WERI-Rb-1 (cell line): ENCODE measurements at regions not wholly inside any gene's neighbourhood (a gene's known extent, or its start where the extent isn't known, plus 50 kb on each side); places are given as distances from the start of the nearest gene placed in this dataset.

Experiments
- DNase-seq: peaks from one replicate; pipeline ENCODE4 v3.0.0-alpha.2; 2020
- H3K27ac ChIP-seq: fragments of 250-450 bp; sonication (Bioruptor Pico); 2 replicates; pipeline ENCODE4 v1.5.1; 2020; ENCODE audit warnings: mild to moderate bottlenecking, moderate library complexity
- H3K27me3 ChIP-seq: fragments of 250-450 bp; sonication (Bioruptor Pico); 2 replicates; pipeline ENCODE4 v1.5.1; 2021; ENCODE audit warnings: mild to moderate bottlenecking, low read depth, moderate library complexity; ENCODE audit not compliant: insufficient read depth, severe bottlenecking
- H3K36me3 ChIP-seq: fragments of 250-450 bp; sonication (Bioruptor Pico); 2 replicates; pipeline ENCODE4 v1.5.1; 2020; ENCODE audit warnings: mild to moderate bottlenecking, moderate library complexity
- H3K4me3 ChIP-seq: 2 replicates; pipeline ENCODE4 v1.5.1; 2011; ENCODE audit warnings: low read depth, mild to moderate bottlenecking, control low read depth, low read length
- H3K9me3 ChIP-seq: fragments of 250-450 bp; sonication (Bioruptor Pico); 2 replicates; pipeline ENCODE4 v1.5.1; 2021; ENCODE audit warnings: mild to moderate bottlenecking, moderate library complexity; ENCODE audit not compliant: severe bottlenecking
- CTCF ChIP-seq: IDR thresholded peaks from 2 replicates; pipeline ENCODE4 v1.5.1; 2011; ENCODE audit warnings: low read depth, mild to moderate bottlenecking, control low read depth, inconsistent platforms, low read length

DNA sequence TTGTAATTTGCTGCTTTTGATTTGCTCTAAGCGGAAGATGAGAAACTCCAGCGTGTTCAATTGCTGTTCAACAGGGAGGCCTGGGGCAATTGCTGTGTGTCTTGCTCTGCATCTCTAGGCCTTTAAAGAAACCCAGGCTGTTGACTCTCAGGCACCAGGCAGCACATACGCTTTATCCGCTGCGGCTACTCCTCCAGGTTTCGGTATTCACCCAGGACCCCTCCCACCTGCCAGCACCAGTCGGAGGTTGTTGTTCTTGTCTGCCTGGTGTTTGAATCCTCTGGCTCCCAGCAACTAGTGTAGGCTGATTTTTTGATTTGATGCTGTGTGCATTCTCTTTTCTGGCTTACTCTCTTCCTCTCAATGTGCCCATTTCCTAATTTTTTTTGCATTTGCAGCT lies 383.1 kb downstream of the TSN start:
- Histone ChIP-seq H3K9me3 (no peaks in the 10 kb centered on the region), H3K27ac (no peak overlapping the region; the same call in 1 of the 2 replicates), H3K36me3 (no peaks in the 10 kb centered on the region), H3K27me3 (no peaks in the 10 kb centered on the region), H3K4me3 (no peak overlapping the region)
- DNase-seq = no peak
- TF ChIP-seq CTCF = no peak

- no peaks in the 10 kb centered on the region for H3K36me3 ChIP-seq
- no peak overlapping the region for H3K4me3 ChIP-seq
- DNase-seq = no peak
- no peak for TF ChIP-seq CTCF
- no peaks in the 10 kb centered on the region for H3K27me3 ChIP-seq
- no peak overlapping the region for H3K27ac ChIP-seq
- no peaks in the 10 kb centered on the region for H3K9me3 ChIP-seq
These were observed 384.4 kb downstream of the TSN start for GRCh38 chr2:122139739-122140420.

DNA sequence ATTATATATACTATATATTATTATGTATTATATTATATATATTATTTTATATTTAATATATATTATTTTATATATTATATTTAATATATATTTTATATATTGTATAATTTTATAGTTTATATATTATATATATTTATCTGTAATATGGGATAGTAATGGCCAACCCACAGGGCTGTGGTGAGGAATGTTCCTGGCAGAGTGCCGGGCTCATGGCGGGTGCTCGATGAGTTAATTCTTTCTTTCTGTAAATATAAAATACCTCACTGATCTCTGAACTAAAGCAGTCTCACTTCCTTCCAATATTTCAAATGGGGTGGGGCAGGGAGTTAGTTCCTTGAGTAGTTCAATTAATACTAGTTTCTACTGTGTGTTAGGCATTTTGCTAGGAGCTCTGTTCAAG lies 389.4 kb downstream of the TSN start:
- Histone ChIP-seq H3K9me3 (no peaks in the 10 kb centered on the region), H3K27ac (no peak overlapping the region), H3K27me3 (no peaks in the 10 kb centered on the region), H3K4me3 (no peak overlapping the region), H3K36me3 (no peaks in the 10 kb centered on the region)
- DNase-seq = no peak
- no peak for TF ChIP-seq CTCF

- H3K27me3 ChIP-seq = no peaks in the 10 kb centered on the region
- H3K36me3 ChIP-seq = no peaks in the 10 kb centered on the region
- no peak for DNase-seq
- no peak for TF ChIP-seq CTCF
- no peak overlapping the region for H3K4me3 ChIP-seq
- no peak overlapping the region for H3K27ac ChIP-seq
- H3K9me3 ChIP-seq = no peaks in the 10 kb centered on the region
These were observed 390.4 kb downstream of the TSN start for GRCh38 chr2:122145856-122146255.

GRCh38 chr2:122148128-122148767 lies 392.8 kb downstream of the TSN start:
- Histone ChIP-seq H3K27me3 (no peaks in the 10 kb centered on the region), H3K4me3 (no peak overlapping the region), H3K27ac (no peak overlapping the region), H3K36me3 (no peaks in the 10 kb centered on the region), H3K9me3 (no peaks in the 10 kb centered on the region)
- no peak for DNase-seq
- no peak for TF ChIP-seq CTCF
